Heart left ventricle (tissue), 16 donors: ENCODE measurements at regions not wholly inside any gene's neighbourhood (a gene's known extent, or its start where the extent isn't known, plus 50 kb on each side); places are given as distances from the start of the nearest gene placed in this dataset.

ENCODE experiments used
- ATAC-seq, 4 donors: fragments of 200-7000 bp; cut with Tn5 transposase; one replicate each; pipeline ENCODE4 v1.9.1; 2020 to 2022; ENCODE audit warnings: moderate library complexity in 4 of 4, mild to moderate bottlenecking in 3 of 4, moderate number of reproducible peaks in 1 of 4
- DNase-seq, 5 donors: peaks; one replicate each; pipeline ENCODE4 v3.0.0-alpha.2; 2020
- H3K27ac ChIP-seq, 12 donors: fragments of 200-600 bp; sonication (generic) in 4 of 12; one replicate each; pipeline versions ENCODE4 v1.5.0 to v1.8.0; 2016 to 2022; ENCODE audit warnings: mild to moderate bottlenecking in 2 of 12
- H3K27me3 ChIP-seq, 9 donors: fragments of 200-600 bp; sonication (generic) in 2 of 9; one replicate each; pipeline versions ENCODE4 v1.5.1 to v1.8.0; 2016 to 2022; ENCODE audit warnings: mild to moderate bottlenecking in 3 of 9
- H3K36me3 ChIP-seq, 9 donors: fragments of 200-600 bp; sonication (generic) in 2 of 9; one replicate each; pipeline versions ENCODE4 v1.5.0 to v1.8.0; 2018 to 2022; ENCODE audit warnings: mild to moderate bottlenecking in 2 of 9
- H3K4me1 ChIP-seq, 12 donors: fragments of 200-600 bp; sonication (generic) in 4 of 12; one replicate each; pipeline versions ENCODE4 v1.5.0 to v1.8.0; 2016 to 2022; ENCODE audit warnings: mild to moderate bottlenecking in 3 of 12
- H3K4me3 ChIP-seq, 12 donors: fragments of 200-600 bp; sonication (generic) in 4 of 12; one replicate each; pipeline versions ENCODE4 v1.5.0 to v1.8.0; 2017 to 2022; ENCODE audit warnings: mild to moderate bottlenecking in 9 of 12, moderate library complexity in 4 of 12
- H3K9me3 ChIP-seq, 12 donors: fragments of 200-600 bp; sonication (generic) in 4 of 12; one replicate each; pipeline versions ENCODE4 v1.5.0 to v1.8.0; 2016 to 2022; ENCODE audit warnings: mild to moderate bottlenecking in 1 of 12
- POLR2A ChIP-seq, 2 donors: fragments of 450-650 bp; IDR thresholded peaks; one replicate each; pipeline ENCODE4 v1.6.1; 2017; ENCODE audit warnings: antibody characterized with exemption in 2 of 2, mild to moderate bottlenecking in 2 of 2, moderate library complexity in 2 of 2
- WGBS, 4 donors: extraction: QIAGEN DNeasy Blood & Tissue Kit in 2 of 4; methylation state at CpG; one replicate each; pipeline versions ENCODE4 v1.1.5 to v1.1.7; 2013 to 2018; 5-methylcytosine and 5-hydroxymethylcytosine counted together
- intact Hi-C, 10 donors: fragments of 100-400 bp; cut with DNase I; formaldehyde crosslinking; loops; one replicate each; pipeline versions ENCODE4 v1.11.1 to v1.14.2; 2022
- TF ChIP-seq, protein P1 (sequence below), 12 donors: fragments of 200-600 bp; sonication (generic) in 4 of 12; IDR thresholded peaks; one replicate each; pipeline versions ENCODE4 v1.5.0 to v1.8.0; 2018 to 2022; ENCODE audit warnings: antibody characterized with exemption in 12 of 12, mild to moderate bottlenecking in 5 of 12
- donor health status: ischemic (EF 13 %, LVEDD 7.1; RV severe dilation, severe dysfunction).
- donor health status: healthy with polysubstance abuse.
- donor health status: DM: no; HTN: yes; CAD: no.
- donor health status: DM: no; HTN: no; CAD: no.
- donor health status: ischemic (EF 25% LVEDD 6.9; RV normal size, moderate dysfunction).
- donor health status: ischemic (EF 25% LVEDD 5.7; RV mildly dilated, moderate dysfunction).
- donor health status: healthy.
- donor health status: DM: yes; HTN: yes; CAD: no.
- donor health status: ischemic (EF 35%, LVEDD 5.7; RV mildly dilated, moderate dysfunction).
- donor health status: nonischemic (EF 11% LVEDD 7.7; RV severe dilation, severe dysfunction).
- donor health status: DM: yes; HTN: yes; CAD: no.
- donor health status: PGD.
- donor health status: ischemic (EF 29% LVEDD 5.4; RV normal size, mild dysfunction).
- donor health status: nonischemic (EF 23%, LVEDD 6.1; RV moderate dilation, normal function).

GRCh38 chr3:124295362-124295761 lies 303.4 kb upstream of the ROPN1 start:
- intact Hi-C loops, result no loop called here
- no peak overlapping the region for H3K4me3 ChIP-seq
- WGBS, 4 donors, result 93 to 96% (median 94%) methylated on average over 3 of the region's 3 CpGs
- no peaks in the 10 kb centered on the region for H3K36me3 ChIP-seq
- TF ChIP-seq POLR2A (IDR thresholded peaks at IDR 0.05), result no peak
- TF ChIP-seq, protein P1, sequence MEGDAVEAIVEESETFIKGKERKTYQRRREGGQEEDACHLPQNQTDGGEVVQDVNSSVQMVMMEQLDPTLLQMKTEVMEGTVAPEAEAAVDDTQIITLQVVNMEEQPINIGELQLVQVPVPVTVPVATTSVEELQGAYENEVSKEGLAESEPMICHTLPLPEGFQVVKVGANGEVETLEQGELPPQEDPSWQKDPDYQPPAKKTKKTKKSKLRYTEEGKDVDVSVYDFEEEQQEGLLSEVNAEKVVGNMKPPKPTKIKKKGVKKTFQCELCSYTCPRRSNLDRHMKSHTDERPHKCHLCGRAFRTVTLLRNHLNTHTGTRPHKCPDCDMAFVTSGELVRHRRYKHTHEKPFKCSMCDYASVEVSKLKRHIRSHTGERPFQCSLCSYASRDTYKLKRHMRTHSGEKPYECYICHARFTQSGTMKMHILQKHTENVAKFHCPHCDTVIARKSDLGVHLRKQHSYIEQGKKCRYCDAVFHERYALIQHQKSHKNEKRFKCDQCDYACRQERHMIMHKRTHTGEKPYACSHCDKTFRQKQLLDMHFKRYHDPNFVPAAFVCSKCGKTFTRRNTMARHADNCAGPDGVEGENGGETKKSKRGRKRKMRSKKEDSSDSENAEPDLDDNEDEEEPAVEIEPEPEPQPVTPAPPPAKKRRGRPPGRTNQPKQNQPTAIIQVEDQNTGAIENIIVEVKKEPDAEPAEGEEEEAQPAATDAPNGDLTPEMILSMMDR (IDR thresholded peaks at IDR 0.05), result no peak
- no peaks in the 10 kb centered on the region for H3K9me3 ChIP-seq
- no peak for ATAC-seq
- peaks cover 0 to 42% (median 12%) of the 10 kb centered on the region in 12 donors for H3K4me1 ChIP-seq
- no peak for DNase-seq
- H3K27me3 ChIP-seq, result no peaks in the 10 kb centered on the region
- no peak overlapping the region for H3K27ac ChIP-seq

DNA sequence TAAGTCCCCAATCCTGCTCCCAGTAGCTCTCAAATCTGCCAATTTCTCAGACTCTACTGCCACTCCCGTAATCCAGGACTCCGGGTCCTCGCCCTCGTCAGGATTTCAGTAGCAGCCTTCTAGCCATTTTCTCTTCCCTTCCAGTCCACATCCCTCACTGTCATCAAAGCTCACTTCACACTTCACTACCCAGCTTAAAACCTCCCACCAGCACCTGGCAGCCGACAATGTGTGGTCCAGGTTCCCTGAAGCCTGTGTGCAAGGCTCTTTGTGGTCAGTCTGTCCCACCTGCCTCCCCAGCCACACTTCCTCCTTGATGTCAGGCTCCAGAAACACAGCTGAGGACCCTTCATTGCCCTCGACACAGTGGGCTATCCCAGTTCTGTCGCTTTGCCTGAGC lies 304.5 kb upstream of the ROPN1 start:
- H3K4me3 ChIP-seq, result no peak overlapping the region
- intact Hi-C loops, result no loop called here
- DNase-seq, result no peak
- WGBS, 4 donors, result 92 to 95% (median 93%) methylated on average over 7 of the region's 7 CpGs
- ATAC-seq, result no peak
- no peaks in the 10 kb centered on the region for H3K27me3 ChIP-seq
- no peak for TF ChIP-seq POLR2A (IDR thresholded peaks at IDR 0.05)
- TF ChIP-seq, protein P1 (IDR thresholded peaks at IDR 0.05), result no peak
- no peaks in the 10 kb centered on the region for H3K36me3 ChIP-seq
- peak overlapping the region in 1 of 12 donors; percentile 13 for H3K27ac ChIP-seq
- peaks cover 0 to 41% (median 12%) of the 10 kb centered on the region in 12 donors for H3K4me1 ChIP-seq
- no peaks in the 10 kb centered on the region for H3K9me3 ChIP-seq

- Histone ChIP-seq H3K27ac (peak overlapping the region in 7 of 12 donors; percentile 2 to 55 (median 38)), H3K4me1 (peaks cover 0 to 41% (median 12%) of the 10 kb centered on the region in 12 donors), H3K4me3 (no peak overlapping the region), H3K9me3 (no peaks in the 10 kb centered on the region), H3K36me3 (peaks cover 0 to 4% (median 0%) of the 10 kb centered on the region in 9 donors), H3K27me3 (no peaks in the 10 kb centered on the region)
- no peak for DNase-seq
- no peak for TF ChIP-seq POLR2A (IDR thresholded peaks at IDR 0.05)
- TF ChIP-seq, protein P1 (IDR thresholded peaks at IDR 0.05), result no peak
- peak in 2 of 4 donors; percentile 62 to 75 for ATAC-seq
- intact Hi-C loops, result no loop called here
- WGBS, 4 donors, result 60 to 79% (median 71%) methylated on average over 3 of the region's 3 CpGs
Observed at GRCh38 chr3:124297062-124297980, 305.4 kb upstream of the ROPN1 start.

DNA sequence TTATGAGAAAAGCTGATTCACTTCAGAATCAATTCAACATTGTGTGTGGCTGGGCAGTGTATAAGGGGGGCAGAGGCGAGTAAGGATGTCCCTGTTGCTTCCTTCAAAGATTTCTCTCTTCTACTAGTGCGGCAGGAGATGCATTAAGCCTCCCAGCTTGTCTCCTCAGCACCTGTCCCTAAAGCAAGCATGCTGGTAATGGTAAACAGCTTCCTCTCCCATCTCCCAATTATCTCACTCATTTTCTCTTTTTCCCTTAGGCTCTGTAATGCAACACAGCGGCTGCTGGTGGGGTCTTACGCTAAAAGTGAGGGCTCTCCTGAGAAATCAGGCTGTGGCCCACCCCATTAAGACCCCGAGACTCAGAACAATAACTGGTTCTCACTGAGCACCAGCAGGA lies 306.4 kb upstream of the ROPN1 start:
- Histone ChIP-seq H3K27ac (no peak overlapping the region), H3K4me1 (peaks cover 0 to 41% (median 11%) of the 10 kb centered on the region in 12 donors), H3K36me3 (peaks cover 0 to 4% (median 0%) of the 10 kb centered on the region in 9 donors), H3K4me3 (no peak overlapping the region), H3K27me3 (no peaks in the 10 kb centered on the region), H3K9me3 (no peaks in the 10 kb centered on the region)
- WGBS, 4 donors, result 92 to 95% (median 93%) methylated on average over 5 of the region's 5 CpGs
- no peak for ATAC-seq
- no peak for DNase-seq
- TF ChIP-seq, protein P1 (IDR thresholded peaks at IDR 0.05), result no peak
- no peak for TF ChIP-seq POLR2A (IDR thresholded peaks at IDR 0.05)
- intact Hi-C loops, result no loop called here
